ENCODE measurements at regions not wholly inside any gene's neighbourhood (a gene's known extent, or its start where the extent isn't known, plus 50 kb on each side); places are given as distances from the start of the nearest gene placed in this dataset.

DNA sequence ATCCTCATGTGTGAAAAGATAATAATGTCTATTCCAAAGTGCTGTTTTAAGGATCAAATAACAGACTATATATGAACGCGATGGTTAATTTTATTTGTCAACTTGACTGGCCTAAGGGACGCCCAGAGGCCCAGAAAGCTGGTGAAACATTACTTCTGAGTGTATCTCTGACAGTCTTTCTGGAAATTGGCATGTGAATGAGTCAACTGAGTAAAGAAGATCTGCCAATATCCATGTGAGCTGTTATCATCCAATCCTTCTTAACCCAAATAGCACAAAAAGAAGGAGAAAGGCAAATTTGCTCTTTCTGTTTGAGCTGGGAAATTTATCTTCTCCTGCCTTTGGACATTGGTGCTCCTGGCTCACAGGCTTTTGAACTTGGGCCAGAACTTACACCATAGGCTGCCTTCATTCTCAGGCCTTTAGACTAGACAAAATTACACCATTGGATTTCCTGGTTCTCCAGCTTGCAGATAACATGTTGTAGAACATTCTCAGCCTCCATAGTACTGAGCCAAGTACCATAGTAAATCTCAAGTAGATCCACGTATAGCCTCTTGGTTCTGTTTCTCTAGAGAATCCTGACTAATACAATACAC lies 114.7 kb upstream of the DOCK10 start:
- Histone ChIP-seq H3K9me3 (no peaks in the 10 kb centered on the region), H3K36me3 (no peaks in the 10 kb centered on the region), H3K4me3 (no peak overlapping the region), H3K27me3 (no peaks in the 10 kb centered on the region), H3K27ac (no peak overlapping the region), H3K4me1 (no peaks in the 10 kb centered on the region)
- no peak for ATAC-seq (ENCODE audit: low FRiP score in 2 of 2)
- WGBS, 2 donors = 81 to 89% methylated on average over 4 of the region's 4 CpGs
- DNase-seq = no peak
- TF ChIP-seq EP300 (IDR thresholded peaks at IDR 0.05) (no peak), POLR2AphosphoS5 (IDR thresholded peaks at IDR 0.05) (no peak), POLR2A (IDR thresholded peaks at IDR 0.05) (no peak)
- TF ChIP-seq, protein P1, sequence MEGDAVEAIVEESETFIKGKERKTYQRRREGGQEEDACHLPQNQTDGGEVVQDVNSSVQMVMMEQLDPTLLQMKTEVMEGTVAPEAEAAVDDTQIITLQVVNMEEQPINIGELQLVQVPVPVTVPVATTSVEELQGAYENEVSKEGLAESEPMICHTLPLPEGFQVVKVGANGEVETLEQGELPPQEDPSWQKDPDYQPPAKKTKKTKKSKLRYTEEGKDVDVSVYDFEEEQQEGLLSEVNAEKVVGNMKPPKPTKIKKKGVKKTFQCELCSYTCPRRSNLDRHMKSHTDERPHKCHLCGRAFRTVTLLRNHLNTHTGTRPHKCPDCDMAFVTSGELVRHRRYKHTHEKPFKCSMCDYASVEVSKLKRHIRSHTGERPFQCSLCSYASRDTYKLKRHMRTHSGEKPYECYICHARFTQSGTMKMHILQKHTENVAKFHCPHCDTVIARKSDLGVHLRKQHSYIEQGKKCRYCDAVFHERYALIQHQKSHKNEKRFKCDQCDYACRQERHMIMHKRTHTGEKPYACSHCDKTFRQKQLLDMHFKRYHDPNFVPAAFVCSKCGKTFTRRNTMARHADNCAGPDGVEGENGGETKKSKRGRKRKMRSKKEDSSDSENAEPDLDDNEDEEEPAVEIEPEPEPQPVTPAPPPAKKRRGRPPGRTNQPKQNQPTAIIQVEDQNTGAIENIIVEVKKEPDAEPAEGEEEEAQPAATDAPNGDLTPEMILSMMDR (IDR thresholded peaks at IDR 0.05) = no peak

DNA sequence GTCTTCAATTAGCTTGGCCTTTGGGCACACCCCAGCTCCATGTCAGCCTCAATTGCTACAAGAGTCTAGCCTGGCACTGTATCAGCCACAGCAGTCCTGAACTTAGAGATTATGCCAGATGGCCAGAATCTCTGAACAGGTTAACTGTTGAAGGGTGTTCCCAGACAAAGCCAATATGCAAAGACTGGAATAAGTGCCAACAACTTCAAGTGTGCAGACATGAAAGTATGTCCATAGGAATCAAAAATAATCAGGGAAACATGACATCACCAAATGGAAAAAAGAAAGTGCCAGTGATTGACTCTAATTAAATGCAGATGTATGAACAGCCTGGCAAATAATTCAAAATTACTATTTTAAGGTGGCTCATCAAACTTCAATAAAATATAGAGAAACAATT lies 98.5 kb upstream of the DOCK10 start:
- H3K36me3 ChIP-seq = no peaks in the 10 kb centered on the region
- H3K9me3 ChIP-seq = no peaks in the 10 kb centered on the region
- ATAC-seq (ENCODE audit: low FRiP score in 2 of 2) (no peak), DNase-seq (no peak)
- H3K4me1 ChIP-seq = no peaks in the 10 kb centered on the region
- no peak for TF ChIP-seq POLR2AphosphoS5 (IDR thresholded peaks at IDR 0.05)
- TF ChIP-seq EP300 (IDR thresholded peaks at IDR 0.05) = no peak
- TF ChIP-seq, protein P1 (IDR thresholded peaks at IDR 0.05) = no peak
- TF ChIP-seq POLR2A (IDR thresholded peaks at IDR 0.05) = no peak
- no peak overlapping the region for H3K4me3 ChIP-seq
- H3K27ac ChIP-seq = no peak overlapping the region
- H3K27me3 ChIP-seq = no peaks in the 10 kb centered on the region

DNA sequence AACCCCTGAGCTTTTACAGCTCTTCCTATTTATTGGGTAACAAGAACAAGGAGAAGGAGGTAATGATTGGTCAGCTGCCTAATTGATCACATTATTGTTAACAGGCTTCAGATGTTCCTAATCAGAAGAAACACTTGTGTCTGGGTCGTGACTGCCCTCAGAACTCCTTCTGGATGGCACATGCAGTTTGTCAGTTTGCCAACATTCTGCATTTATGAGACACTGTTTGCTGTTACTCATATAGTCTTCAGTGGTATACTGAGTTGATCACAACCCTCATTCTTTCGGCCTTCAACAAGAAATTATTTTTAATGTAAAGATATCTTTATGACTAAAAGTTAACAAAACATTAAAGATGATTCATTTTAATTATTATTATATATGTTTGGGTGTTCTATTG lies 95.7 kb upstream of the DOCK10 start:
- Histone ChIP-seq H3K4me3 (no peak overlapping the region), H3K4me1 (no peaks in the 10 kb centered on the region), H3K36me3 (no peaks in the 10 kb centered on the region), H3K27me3 (no peaks in the 10 kb centered on the region), H3K9me3 (no peaks in the 10 kb centered on the region), H3K27ac (no peak overlapping the region)
- TF ChIP-seq, protein P1 (IDR thresholded peaks at IDR 0.05) = no peak
- TF ChIP-seq EP300 (IDR thresholded peaks at IDR 0.05) = no peak
- no peak for TF ChIP-seq POLR2A (IDR thresholded peaks at IDR 0.05)
- no peak for TF ChIP-seq POLR2AphosphoS5 (IDR thresholded peaks at IDR 0.05)
- ATAC-seq (ENCODE audit: low FRiP score in 2 of 2) = no peak
- WGBS, 2 donors = 68 to 69% methylated on average over 2 of the region's 2 CpGs
- no peak for DNase-seq

DNA sequence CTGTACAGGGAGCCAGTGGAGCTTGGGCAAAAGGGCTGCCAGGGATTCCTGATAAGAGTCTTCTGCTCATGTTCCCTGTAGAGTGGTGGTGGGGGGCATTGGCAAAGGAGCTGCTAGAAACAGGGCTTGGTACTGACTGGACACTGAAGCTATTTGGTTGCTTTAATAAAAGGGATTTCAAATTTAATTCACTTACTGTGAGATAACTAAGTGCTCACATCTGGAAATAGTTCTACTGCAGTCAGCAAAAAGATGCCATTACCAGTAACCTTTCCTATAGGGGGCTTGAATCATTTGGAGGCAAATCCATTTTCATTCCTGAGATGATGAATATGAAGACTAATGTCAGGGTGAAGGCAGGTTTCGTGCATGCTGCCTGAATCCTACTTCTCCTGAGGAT lies 94.3 kb upstream of the DOCK10 start:
- TF ChIP-seq POLR2AphosphoS5 (IDR thresholded peaks at IDR 0.05) = no peak
- no peak for TF ChIP-seq POLR2A (IDR thresholded peaks at IDR 0.05)
- TF ChIP-seq EP300 (IDR thresholded peaks at IDR 0.05) = no peak
- TF ChIP-seq, protein P1 (IDR thresholded peaks at IDR 0.05) = no peak
- Histone ChIP-seq H3K4me3 (no peak overlapping the region), H3K4me1 (no peaks in the 10 kb centered on the region), H3K9me3 (no peaks in the 10 kb centered on the region), H3K27ac (no peak overlapping the region), H3K27me3 (no peaks in the 10 kb centered on the region), H3K36me3 (no peaks in the 10 kb centered on the region)
- ATAC-seq (ENCODE audit: low FRiP score in 2 of 2) = no peak
- no peak for DNase-seq
- WGBS, 2 donors = 73 to 81% methylated on average over 1 of the region's 1 CpG

DNA sequence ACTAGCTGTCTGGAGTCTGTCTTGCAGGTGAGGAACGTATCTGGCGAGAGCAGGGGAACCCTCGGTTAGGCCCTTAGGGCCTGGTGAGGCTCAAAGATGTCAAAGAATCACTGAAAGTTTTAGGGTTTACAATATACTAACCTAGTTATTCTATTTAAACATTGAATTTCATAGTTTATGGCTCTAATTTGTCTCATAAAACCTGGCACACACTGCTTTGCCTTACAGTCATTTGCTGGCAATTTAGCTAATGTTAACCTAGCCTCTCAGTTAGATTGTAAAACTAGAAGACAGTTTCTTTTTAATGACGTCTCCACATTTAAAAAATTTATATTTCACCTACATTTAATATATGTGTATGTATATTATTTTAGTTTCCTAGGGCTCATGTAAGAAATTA lies 89.6 kb upstream of the DOCK10 start:
- H3K36me3 ChIP-seq = no peaks in the 10 kb centered on the region
- 93 to 97% methylated on average over 4 of the region's 4 CpGs for WGBS, 2 donors
- no peak for ATAC-seq (ENCODE audit: low FRiP score in 2 of 2)
- no peaks in the 10 kb centered on the region for H3K4me1 ChIP-seq
- DNase-seq = no peak
- no peak overlapping the region for H3K4me3 ChIP-seq
- no peaks in the 10 kb centered on the region for H3K27me3 ChIP-seq
- no peak overlapping the region for H3K27ac ChIP-seq
- no peaks in the 10 kb centered on the region for H3K9me3 ChIP-seq
- TF ChIP-seq POLR2A (IDR thresholded peaks at IDR 0.05) (no peak), POLR2AphosphoS5 (IDR thresholded peaks at IDR 0.05) (no peak), EP300 (IDR thresholded peaks at IDR 0.05) (no peak)
- TF ChIP-seq, protein P1 (IDR thresholded peaks at IDR 0.05) = no peak

Data from upper lobe of left lung (tissue), 6 donors.